Choroid plexus epithelial cell (primary cell): ENCODE measurements at regions not wholly inside any gene's neighbourhood (a gene's known extent, or its start where the extent isn't known, plus 50 kb on each side); places are given as distances from the start of the nearest gene placed in this dataset.
"Not testable (repeated sequence)": the region's sequence is repeated elsewhere in the genome, so short reads cannot be mapped to it uniquely, and the experiment has no call there.

Experiments used
- DNase-seq: peaks from one replicate; pipeline ENCODE4 v3.0.0-alpha.2; 2010; ENCODE audit warnings: low read depth
- H3K4me3 ChIP-seq: 2 replicates; pipeline ENCODE4 v1.5.1; 2011; ENCODE audit warnings: low read depth, mild to moderate bottlenecking, control low read depth, low read length, moderate library complexity
- TF ChIP-seq, protein P1 (sequence below): conservative IDR thresholded peaks from 2 replicates; pipeline ENCODE4 v1.5.1; 2011; ENCODE audit warnings: low read depth, mild to moderate bottlenecking, control low read depth, inconsistent platforms, low read length, moderate library complexity

- H3K4me3 ChIP-seq = no peak overlapping the region
- TF ChIP-seq, protein P1, sequence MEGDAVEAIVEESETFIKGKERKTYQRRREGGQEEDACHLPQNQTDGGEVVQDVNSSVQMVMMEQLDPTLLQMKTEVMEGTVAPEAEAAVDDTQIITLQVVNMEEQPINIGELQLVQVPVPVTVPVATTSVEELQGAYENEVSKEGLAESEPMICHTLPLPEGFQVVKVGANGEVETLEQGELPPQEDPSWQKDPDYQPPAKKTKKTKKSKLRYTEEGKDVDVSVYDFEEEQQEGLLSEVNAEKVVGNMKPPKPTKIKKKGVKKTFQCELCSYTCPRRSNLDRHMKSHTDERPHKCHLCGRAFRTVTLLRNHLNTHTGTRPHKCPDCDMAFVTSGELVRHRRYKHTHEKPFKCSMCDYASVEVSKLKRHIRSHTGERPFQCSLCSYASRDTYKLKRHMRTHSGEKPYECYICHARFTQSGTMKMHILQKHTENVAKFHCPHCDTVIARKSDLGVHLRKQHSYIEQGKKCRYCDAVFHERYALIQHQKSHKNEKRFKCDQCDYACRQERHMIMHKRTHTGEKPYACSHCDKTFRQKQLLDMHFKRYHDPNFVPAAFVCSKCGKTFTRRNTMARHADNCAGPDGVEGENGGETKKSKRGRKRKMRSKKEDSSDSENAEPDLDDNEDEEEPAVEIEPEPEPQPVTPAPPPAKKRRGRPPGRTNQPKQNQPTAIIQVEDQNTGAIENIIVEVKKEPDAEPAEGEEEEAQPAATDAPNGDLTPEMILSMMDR = no peak
- peak; percentile 36 for DNase-seq
These were observed 1236.8 kb upstream of the SPRY2 start for GRCh38 chr13:81577601-81578195.

GRCh38 chr13:81568824-81569223 lies 1227.9 kb upstream of the SPRY2 start:
- no peak for DNase-seq
- TF ChIP-seq, protein P1 = no peak
- H3K4me3 ChIP-seq = no peak overlapping the region

GRCh38 chr13:81565849-81566248 lies 1224.9 kb upstream of the SPRY2 start:
- TF ChIP-seq, protein P1 = no peak
- no peak overlapping the region for H3K4me3 ChIP-seq
- DNase-seq = no peak

DNA sequence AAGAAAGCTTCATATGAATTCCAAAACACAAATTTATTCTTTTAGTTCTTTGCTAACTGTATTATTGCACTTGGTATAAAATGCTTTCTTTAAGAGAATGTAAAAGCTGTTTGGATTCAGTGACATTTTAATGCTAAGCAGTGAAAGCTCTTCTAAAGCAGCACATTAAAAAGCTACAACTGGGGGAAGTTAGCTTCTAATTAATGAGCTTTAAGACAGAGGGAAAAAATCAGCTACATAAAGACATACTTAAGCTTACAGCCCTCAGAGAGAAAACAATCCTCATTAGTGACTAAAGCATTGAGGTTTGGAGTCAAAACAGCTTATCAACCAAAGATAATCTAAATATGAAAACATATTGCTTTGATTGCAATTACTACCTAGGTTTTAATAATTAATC lies 1222.2 kb upstream of the SPRY2 start:
- DNase-seq = no peak
- no peak overlapping the region for H3K4me3 ChIP-seq
- TF ChIP-seq, protein P1 = no peak

GRCh38 chr13:81562598-81562997 lies 1221.7 kb upstream of the SPRY2 start:
- TF ChIP-seq, protein P1 = no peak
- H3K4me3 ChIP-seq = no peak overlapping the region
- DNase-seq = no peak

DNA sequence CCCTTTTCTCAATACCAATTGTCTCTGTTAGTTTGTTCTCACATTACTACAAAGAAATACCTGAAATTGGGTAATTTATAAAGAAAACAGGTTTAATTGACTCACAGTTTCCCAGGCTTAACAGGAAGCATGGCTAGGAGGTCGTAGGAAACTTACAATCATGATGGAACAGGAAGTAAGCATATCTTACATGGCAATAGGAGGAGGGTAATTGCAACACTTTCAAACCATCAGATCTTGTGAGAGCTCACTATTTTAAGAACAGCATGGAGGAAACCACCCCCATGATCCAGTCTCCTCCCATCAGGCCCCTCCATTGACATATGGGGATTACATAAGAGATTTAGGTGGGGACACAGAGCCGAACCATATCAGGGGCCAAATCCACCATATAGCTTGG lies 1210.1 kb upstream of the SPRY2 start:
- DNase-seq = peak; percentile 5
- no peak overlapping the region for H3K4me3 ChIP-seq
- TF ChIP-seq, protein P1 = no peak

- H3K4me3 ChIP-seq, DNase-seq: not testable (repeated sequence)
These were observed 1205.4 kb upstream of the SPRY2 start for GRCh38 chr13:81546294-81546693.

DNA sequence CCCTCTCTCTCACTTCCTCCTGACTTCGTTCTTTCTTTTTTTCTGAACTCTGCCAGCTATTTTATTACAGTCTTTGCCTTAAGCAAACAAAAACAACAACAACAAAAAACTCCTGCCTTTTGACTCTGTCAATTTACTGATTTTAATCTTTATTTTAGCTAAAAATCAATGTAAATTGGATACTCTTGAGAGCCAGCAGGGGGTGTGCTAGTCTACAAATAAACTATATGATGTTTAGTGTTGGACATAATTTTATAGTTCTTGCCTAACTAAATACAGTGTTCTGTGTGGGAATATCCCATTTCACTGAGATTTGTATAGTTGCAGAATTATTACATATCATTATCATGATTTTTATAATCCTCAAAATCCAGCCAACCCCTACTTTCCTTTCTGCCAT lies 1199.9 kb upstream of the SPRY2 start:
- no peak overlapping the region for H3K4me3 ChIP-seq
- peak; percentile 53 for DNase-seq
- TF ChIP-seq, protein P1 = peak; percentile 36
